H9 (cell line): ENCODE measurements at regions not wholly inside any gene's neighbourhood (a gene's known extent, or its start where the extent isn't known, plus 50 kb on each side); places are given as distances from the start of the nearest gene placed in this dataset.
"Not testable (repeated sequence)": the region's sequence is repeated elsewhere in the genome, so short reads cannot be mapped to it uniquely, and the experiment has no call there.

Source experiments
- DNase-seq: peaks from one replicate; pipeline ENCODE4 v3.0.0-alpha.2; 2017
- H2AFZ ChIP-seq: one replicate; pipeline ENCODE4 v1.6.1; 2013; ENCODE audit warnings: mild to moderate bottlenecking, low read length, control low read depth, moderate library complexity
- H2AK5ac ChIP-seq: 2 replicates; pipeline ENCODE4 v1.6.1; 2013; ENCODE audit warnings: low read length, control low read depth, mixed read lengths; ENCODE audit not compliant: insufficient read length
- H2BK120ac ChIP-seq: one replicate; pipeline ENCODE4 v1.6.1; 2013; ENCODE audit warnings: low read depth, mild to moderate bottlenecking, low read length, control low read depth, inconsistent platforms; ENCODE audit not compliant: poor library complexity, severe bottlenecking
- H2BK12ac ChIP-seq: 2 replicates; pipeline ENCODE4 v1.6.1; 2013; ENCODE audit warnings: low read length, control low read depth, mixed read lengths, low read depth; ENCODE audit not compliant: insufficient read length
- H2BK15ac ChIP-seq: 2 replicates; pipeline ENCODE4 v1.6.1; 2013; ENCODE audit warnings: low read depth, low read length, control low read depth
- H2BK20ac ChIP-seq: one replicate; pipeline ENCODE4 v1.6.1; 2013; ENCODE audit warnings: low read depth, mild to moderate bottlenecking, low read length, control low read depth, inconsistent platforms; ENCODE audit not compliant: poor library complexity, severe bottlenecking
- H2BK5ac ChIP-seq: 2 replicates; pipeline ENCODE4 v1.6.1; 2013; ENCODE audit warnings: low read length, control low read depth, mixed read lengths; ENCODE audit not compliant: insufficient read length
- H3K14ac ChIP-seq: 2 replicates; pipeline ENCODE4 v1.6.1; 2013; ENCODE audit warnings: low read length, control low read depth; ENCODE audit not compliant: insufficient read depth
- H3K18ac ChIP-seq: 2 replicates; pipeline ENCODE4 v1.6.1; 2013; ENCODE audit warnings: low read depth, mild to moderate bottlenecking, mixed read lengths, low read length, control low read depth; ENCODE audit not compliant: insufficient read length
- H3K23ac ChIP-seq: 2 replicates; pipeline ENCODE4 v1.6.1; 2013; ENCODE audit warnings: low read length, control low read depth, mixed read lengths, low read depth; ENCODE audit not compliant: insufficient read length
- H3K23me2 ChIP-seq: 2 replicates; pipeline ENCODE4 v1.6.1; 2013; ENCODE audit warnings: low read depth, mild to moderate bottlenecking, mixed read lengths, low read length, control low read depth; ENCODE audit not compliant: insufficient read length, poor library complexity, severe bottlenecking
- H3K27ac ChIP-seq: 2 replicates; pipeline ENCODE4 v1.5.1; 2013; ENCODE audit warnings: low read length, control low read depth, mixed read lengths, low read depth; ENCODE audit not compliant: insufficient read length
- H3K27me3 ChIP-seq: 2 replicates; pipeline ENCODE4 v1.6.1; 2013; ENCODE audit warnings: low read length, control low read depth, inconsistent platforms; ENCODE audit not compliant: insufficient read depth
- H3K4ac ChIP-seq: 2 replicates; pipeline ENCODE4 v1.6.1; 2013; ENCODE audit warnings: low read depth, mild to moderate bottlenecking, control low read depth, inconsistent platforms, low read length, moderate library complexity
- H3K4me1 ChIP-seq: 2 replicates; pipeline ENCODE4 v1.6.1; 2013; ENCODE audit warnings: low read length, control low read depth, inconsistent platforms; ENCODE audit not compliant: insufficient read depth
- H3K4me2 ChIP-seq: 2 replicates; pipeline ENCODE4 v1.6.1; 2013; ENCODE audit warnings: low read length, control low read depth, mixed read lengths; ENCODE audit not compliant: insufficient read length, insufficient read depth
- H3K56ac ChIP-seq: 2 replicates; pipeline ENCODE4 v1.6.1; 2013; ENCODE audit warnings: low read depth, mild to moderate bottlenecking, mixed read lengths, low read length, control low read depth; ENCODE audit not compliant: insufficient read length
- H3K79me1 ChIP-seq: 2 replicates; pipeline ENCODE4 v1.6.1; 2013; ENCODE audit warnings: low read depth, mild to moderate bottlenecking, moderate library complexity, low read length, control low read depth, inconsistent platforms; ENCODE audit not compliant: insufficient read depth, poor library complexity, severe bottlenecking
- H3K79me2 ChIP-seq: 2 replicates; pipeline ENCODE4 v1.6.1; 2013; ENCODE audit warnings: low read length, control low read depth, inconsistent platforms; ENCODE audit not compliant: insufficient read depth
- H3K9ac ChIP-seq: 2 replicates; pipeline ENCODE4 v1.6.1; 2013; ENCODE audit warnings: low read length, control low read depth, mixed read lengths; ENCODE audit not compliant: insufficient read length; ENCODE audit errors: extremely low read depth
- H3K9me3 ChIP-seq: one replicate; pipeline ENCODE4 v1.6.1; 2013; ENCODE audit warnings: low read depth, low read length, inconsistent platforms; ENCODE audit not compliant: control insufficient read depth
- H3T11ph ChIP-seq: one replicate; pipeline ENCODE4 v1.6.1; 2013; ENCODE audit warnings: mild to moderate bottlenecking, low read length, control low read depth, inconsistent platforms
- H4K20me1 ChIP-seq: one replicate; pipeline ENCODE4 v1.6.1; 2013; ENCODE audit not compliant: control insufficient read depth, insufficient read length, insufficient read depth
- H4K5ac ChIP-seq: 2 replicates; pipeline ENCODE4 v1.6.1; 2013; ENCODE audit warnings: low read depth, mild to moderate bottlenecking, mixed read lengths, low read length, control low read depth; ENCODE audit not compliant: insufficient read length
- H4K8ac ChIP-seq: replicated peaks from 2 replicates; pipeline ENCODE4 v1.6.1; 2013; ENCODE audit warnings: low read length, control low read depth, mixed read lengths, low read depth; ENCODE audit not compliant: insufficient read length
- H4K91ac ChIP-seq: 2 replicates; pipeline ENCODE4 v1.6.1; 2013; ENCODE audit warnings: low read depth, mild to moderate bottlenecking, moderate library complexity, mixed read lengths, low read length, control low read depth; ENCODE audit not compliant: insufficient read length
- H3K27ac Mint-ChIP-seq, 3 experiments: 2 replicates in 2 of 3; 3 replicates in 1 of 3; pipeline ENCODE4 v1.8.0; 2020 to 2021; ENCODE audit warnings: mixed read lengths in 3 of 3, mild to moderate bottlenecking in 1 of 3, moderate library complexity in 1 of 3
- H3K27me3 Mint-ChIP-seq: 2 replicates; pipeline ENCODE4 v1.8.0; 2021; ENCODE audit warnings: low read depth, mild to moderate bottlenecking, moderate library complexity, mixed read lengths
- H3K36me3 Mint-ChIP-seq, 3 experiments: 2 replicates in 2 of 3; 3 replicates in 1 of 3; pipeline ENCODE4 v1.8.0; 2020 to 2021; ENCODE audit warnings: low read depth in 3 of 3, mixed read lengths in 3 of 3; ENCODE audit not compliant: insufficient read depth in 1 of 3
- H3K4me1 Mint-ChIP-seq, 2 experiments: 2 replicates each; pipeline ENCODE4 v1.8.0; 2020; ENCODE audit warnings: mixed read lengths in 2 of 2
- H3K4me3 Mint-ChIP-seq, 2 experiments: 2 replicates in 1 of 2; 3 replicates in 1 of 2; pipeline ENCODE4 v1.8.0; 2020 to 2021; ENCODE audit warnings: mild to moderate bottlenecking in 2 of 2, mixed read lengths in 2 of 2, moderate library complexity in 1 of 2
- H3K9me3 Mint-ChIP-seq, 2 experiments: 2 replicates in 1 of 2; 3 replicates in 1 of 2; pipeline ENCODE4 v1.8.0; 2020; ENCODE audit warnings: mild to moderate bottlenecking in 2 of 2, mixed read lengths in 2 of 2, moderate library complexity in 1 of 2
- WGBS: extraction: QIAGEN DNeasy Blood & Tissue Kit; methylation state at CpG from one replicate; pipeline ENCODE4 v1.1.7; 2013; ENCODE audit warnings: missing lambda C conversion rate, low lambda C conversion rate, mixed read lengths; ENCODE audit not compliant: insufficient read length; ENCODE audit errors: extremely low coverage; 5-methylcytosine and 5-hydroxymethylcytosine counted together
- TF ChIP-seq, protein P1 (sequence below): fragments of 200-600 bp; sonication (generic); conservative IDR thresholded peaks from 3 replicates; pipeline ENCODE4 v1.8.0; 2021; ENCODE audit warnings: antibody characterized with exemption, mild to moderate bottlenecking

DNA sequence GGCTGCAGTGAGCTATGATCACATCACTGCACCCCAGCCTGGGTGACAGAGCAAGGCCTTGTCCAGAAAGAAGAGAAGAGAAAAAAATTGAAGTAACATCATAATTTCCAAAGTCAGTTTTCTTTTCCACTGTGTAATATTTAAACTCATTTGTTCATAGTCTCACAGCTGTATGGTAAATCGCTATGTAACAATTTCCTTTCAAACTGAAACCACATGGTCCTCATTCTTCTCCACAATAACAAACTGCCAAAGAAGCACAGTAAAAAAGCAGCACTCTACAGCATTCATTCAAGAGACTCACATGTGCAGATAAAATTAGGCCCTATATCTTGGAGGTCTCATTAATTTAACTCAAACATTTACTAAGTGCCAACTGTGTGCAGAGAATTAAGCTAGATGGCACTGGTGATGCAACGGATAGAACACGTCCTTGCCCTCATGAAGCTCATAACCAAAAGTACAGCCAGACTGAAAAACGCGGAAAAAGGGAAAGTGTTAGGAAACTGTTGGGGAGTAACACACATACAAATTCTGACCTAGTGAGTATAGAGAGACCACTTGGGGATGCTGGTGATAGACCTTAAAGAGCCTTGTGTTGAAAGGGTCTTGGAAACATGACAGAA is 174.0 kb upstream of the KCTD7 start:
- Histone ChIP-seq H3K27ac (no peak overlapping the region), H3K18ac (no peak overlapping the region), H3K9me3 (no peaks in the 10 kb centered on the region), H2BK120ac (no peak overlapping the region), H3T11ph (no peak overlapping the region), H3K4ac (no peak overlapping the region), H2AK5ac (no peak overlapping the region), H2AFZ (no peak overlapping the region), H3K79me1 (no peaks in the 10 kb centered on the region), H4K91ac (no peak overlapping the region), H3K14ac (no peak overlapping the region), H3K56ac (no peak overlapping the region), H3K27me3 (no peaks in the 10 kb centered on the region), H2BK20ac (no peak overlapping the region), H2BK15ac (no peak overlapping the region), H3K23me2 (no peaks in the 10 kb centered on the region), H3K4me2 (no peak overlapping the region), H4K8ac (no peak overlapping the region), H4K20me1 (no peaks in the 10 kb centered on the region), H3K9ac (no peak overlapping the region), H3K4me1 (no peaks in the 10 kb centered on the region), H4K5ac (no peak overlapping the region), H3K23ac (no peak overlapping the region), H2BK12ac (no peak overlapping the region), H3K79me2 (no peaks in the 10 kb centered on the region), H2BK5ac (no peak overlapping the region)
- Mint-ChIP-seq H3K36me3 (peaks cover 0 to 2% (median 0%) of the 10 kb centered on the region in 3 experiments; a peak in 2 of 7 replicates), H3K27me3 (no peaks in the 10 kb centered on the region), H3K27ac (no peak overlapping the region), H3K9me3 (no peaks in the 10 kb centered on the region), H3K4me1 (no peaks in the 10 kb centered on the region), H3K4me3 (no peak overlapping the region)
- no peak for DNase-seq
- no CpG with 5 or more reads among the region's 5 CpGs for WGBS
- TF ChIP-seq, protein P1, sequence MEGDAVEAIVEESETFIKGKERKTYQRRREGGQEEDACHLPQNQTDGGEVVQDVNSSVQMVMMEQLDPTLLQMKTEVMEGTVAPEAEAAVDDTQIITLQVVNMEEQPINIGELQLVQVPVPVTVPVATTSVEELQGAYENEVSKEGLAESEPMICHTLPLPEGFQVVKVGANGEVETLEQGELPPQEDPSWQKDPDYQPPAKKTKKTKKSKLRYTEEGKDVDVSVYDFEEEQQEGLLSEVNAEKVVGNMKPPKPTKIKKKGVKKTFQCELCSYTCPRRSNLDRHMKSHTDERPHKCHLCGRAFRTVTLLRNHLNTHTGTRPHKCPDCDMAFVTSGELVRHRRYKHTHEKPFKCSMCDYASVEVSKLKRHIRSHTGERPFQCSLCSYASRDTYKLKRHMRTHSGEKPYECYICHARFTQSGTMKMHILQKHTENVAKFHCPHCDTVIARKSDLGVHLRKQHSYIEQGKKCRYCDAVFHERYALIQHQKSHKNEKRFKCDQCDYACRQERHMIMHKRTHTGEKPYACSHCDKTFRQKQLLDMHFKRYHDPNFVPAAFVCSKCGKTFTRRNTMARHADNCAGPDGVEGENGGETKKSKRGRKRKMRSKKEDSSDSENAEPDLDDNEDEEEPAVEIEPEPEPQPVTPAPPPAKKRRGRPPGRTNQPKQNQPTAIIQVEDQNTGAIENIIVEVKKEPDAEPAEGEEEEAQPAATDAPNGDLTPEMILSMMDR = no peak

DNA sequence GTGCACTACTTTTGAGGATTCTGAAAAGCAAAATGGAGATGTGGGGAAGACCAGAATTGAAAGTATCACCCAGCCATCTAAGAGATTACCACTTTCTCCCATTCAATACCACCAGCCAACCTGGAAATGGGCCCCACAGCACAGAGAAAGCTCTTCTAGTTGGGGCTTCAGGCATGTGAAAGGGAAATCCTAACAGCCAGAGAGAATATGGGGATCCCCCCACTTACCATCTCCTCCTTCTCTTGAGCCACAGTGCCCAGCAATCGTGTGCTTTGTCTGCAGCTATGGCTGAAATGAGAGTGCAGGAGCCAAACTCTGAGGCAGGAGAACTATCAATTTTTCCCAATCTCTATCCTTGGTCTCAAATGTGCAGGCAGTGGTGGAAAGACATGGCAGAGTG is 173.2 kb upstream of the KCTD7 start:
- H3K14ac ChIP-seq, H3K4ac ChIP-seq, H4K91ac ChIP-seq, H3K56ac ChIP-seq, H2BK5ac ChIP-seq, H3K23me2 ChIP-seq, H3K4me3 Mint-ChIP-seq, H2AFZ ChIP-seq, H3K27me3 Mint-ChIP-seq, H2BK15ac ChIP-seq, H3K18ac ChIP-seq, H3T11ph ChIP-seq, H2BK20ac ChIP-seq, H3K9ac ChIP-seq, H3K27me3 ChIP-seq, DNase-seq, H4K20me1 ChIP-seq, H3K4me1 Mint-ChIP-seq, H3K27ac ChIP-seq, H4K5ac ChIP-seq, H3K4me2 ChIP-seq, H2BK120ac ChIP-seq, H3K79me2 ChIP-seq, H3K27ac Mint-ChIP-seq, H3K23ac ChIP-seq, H2AK5ac ChIP-seq, H4K8ac ChIP-seq, H3K9me3 Mint-ChIP-seq, H3K36me3 Mint-ChIP-seq, H3K9me3 ChIP-seq, H2BK12ac ChIP-seq, H3K79me1 ChIP-seq, H3K4me1 ChIP-seq: not testable (repeated sequence)
- WGBS = no CpG with 5 or more reads among the region's 1 CpG
